ENCODE measurements at regions not wholly inside any gene's neighbourhood (a gene's known extent, or its start where the extent isn't known, plus 50 kb on each side); places are given as distances from the start of the nearest gene placed in this dataset.
"Not testable (repeated sequence)": the region's sequence is repeated elsewhere in the genome, so short reads cannot be mapped to it uniquely, and the experiment has no call there.

DNA sequence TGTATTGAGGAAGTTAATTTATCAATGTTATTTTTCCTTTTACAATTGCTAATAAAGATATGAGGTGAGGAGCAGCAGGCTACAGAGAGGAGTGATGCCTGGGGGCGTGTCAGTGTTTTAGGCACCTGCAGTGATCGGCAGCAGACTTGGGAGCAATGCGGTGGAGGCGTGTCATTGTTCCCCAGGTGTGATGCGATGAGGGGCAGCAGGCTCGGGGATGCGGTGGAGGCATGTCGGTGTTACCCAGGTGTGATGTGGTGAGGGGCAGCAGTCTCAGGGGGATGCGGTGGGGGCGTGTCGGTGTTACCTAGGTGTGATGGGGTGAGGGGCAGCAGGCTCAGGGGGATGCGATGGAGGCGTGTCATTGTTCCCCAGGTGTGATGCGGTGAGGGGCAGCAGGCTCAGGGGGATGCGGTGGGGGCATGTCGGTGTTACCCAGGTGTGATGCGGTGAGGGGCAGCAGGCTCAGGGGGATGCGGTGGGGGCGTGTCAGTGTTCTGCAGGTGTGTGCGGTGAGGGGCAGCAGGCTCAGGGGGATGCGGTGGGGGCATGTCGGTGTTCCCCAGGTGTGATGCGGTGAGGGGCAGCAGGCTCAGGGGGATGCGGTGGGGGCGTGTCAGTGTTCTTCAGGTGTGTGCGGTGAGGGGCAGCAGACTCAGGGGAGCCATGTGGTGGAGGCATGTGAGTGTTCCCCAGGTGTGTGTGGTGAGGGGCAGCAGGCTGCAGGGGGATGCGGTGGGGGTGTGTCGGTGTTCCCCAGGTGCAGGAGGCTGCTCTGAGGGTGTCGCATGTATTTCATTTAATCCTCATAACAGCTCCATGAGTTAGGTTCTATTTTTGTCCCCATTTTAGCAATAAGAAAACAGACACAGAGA is 186.2 kb upstream of the GOLGA6L22 start:
- H3K4me1 Mint-ChIP-seq; H3K27me3 Mint-ChIP-seq; H3K9me3 Mint-ChIP-seq; H3K36me3 Mint-ChIP-seq (ENCODE audit: low read depth); H3K27ac Mint-ChIP-seq; ATAC-seq (replicated peaks); H3K4me3 Mint-ChIP-seq: not testable (repeated sequence)

GRCh38 chr15:22273185-22273584 is 185.5 kb upstream of the GOLGA6L22 start:
- not testable (repeated sequence) for H3K9me3 Mint-ChIP-seq; H3K4me3 Mint-ChIP-seq; H3K36me3 Mint-ChIP-seq (ENCODE audit: low read depth); H3K27ac Mint-ChIP-seq; H3K4me1 Mint-ChIP-seq; ATAC-seq (replicated peaks); H3K27me3 Mint-ChIP-seq

- not testable (repeated sequence) for H3K9me3 Mint-ChIP-seq; H3K36me3 Mint-ChIP-seq (ENCODE audit: low read depth); ATAC-seq (replicated peaks); H3K27me3 Mint-ChIP-seq; H3K4me3 Mint-ChIP-seq; H3K27ac Mint-ChIP-seq; H3K4me1 Mint-ChIP-seq
Measured at GRCh38 chr15:22274376-22274775, 184.3 kb upstream of the GOLGA6L22 start.

- ATAC-seq (replicated peaks); H3K4me1 Mint-ChIP-seq; H3K4me3 Mint-ChIP-seq; H3K27me3 Mint-ChIP-seq; H3K27ac Mint-ChIP-seq; H3K36me3 Mint-ChIP-seq (ENCODE audit: low read depth); H3K9me3 Mint-ChIP-seq: not testable (repeated sequence)
Measured at GRCh38 chr15:22280770-22281169, 177.9 kb upstream of the GOLGA6L22 start.

- H3K4me3 Mint-ChIP-seq = peak overlapping the region; percentile 18
- not testable (repeated sequence) for H3K36me3 Mint-ChIP-seq (ENCODE audit: low read depth); H3K27ac Mint-ChIP-seq; H3K4me1 Mint-ChIP-seq; H3K9me3 Mint-ChIP-seq; H3K27me3 Mint-ChIP-seq
- peak; percentile 55 for ATAC-seq (replicated peaks)
Measured at GRCh38 chr15:22282794-22283533, 175.7 kb upstream of the GOLGA6L22 start.

DNA sequence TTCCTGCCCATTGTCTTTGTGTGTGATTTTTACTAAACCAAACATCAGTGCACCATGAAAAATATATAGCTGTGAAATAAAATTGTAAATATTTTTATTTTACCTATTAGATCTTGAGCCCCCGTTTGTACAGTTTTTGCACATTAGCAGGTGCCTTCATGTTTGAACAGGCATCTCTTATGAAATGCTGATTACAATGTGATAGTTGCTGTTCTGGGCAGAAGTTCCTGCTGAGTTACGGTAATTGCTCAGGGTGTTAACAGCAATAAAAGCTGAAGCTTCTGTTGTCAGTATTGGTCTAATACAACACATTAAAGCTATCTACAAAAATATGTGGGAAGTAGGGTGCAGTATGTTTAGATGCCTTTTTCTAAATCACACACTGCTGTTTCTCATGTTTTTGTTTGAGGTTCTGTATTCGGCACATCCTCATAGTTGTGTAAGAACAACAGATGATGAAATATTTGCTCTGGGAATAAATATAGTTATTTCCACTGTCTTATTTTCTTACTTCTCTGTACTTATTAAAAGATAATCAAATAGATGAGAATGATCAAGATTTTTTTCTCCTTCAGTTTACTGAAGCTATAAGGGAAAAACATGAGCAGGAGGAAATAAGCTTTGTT is 173.8 kb upstream of the GOLGA6L22 start:
- not testable (repeated sequence) for H3K9me3 Mint-ChIP-seq; H3K27me3 Mint-ChIP-seq; H3K36me3 Mint-ChIP-seq (ENCODE audit: low read depth); ATAC-seq (replicated peaks); H3K4me3 Mint-ChIP-seq; H3K4me1 Mint-ChIP-seq; H3K27ac Mint-ChIP-seq

DNA sequence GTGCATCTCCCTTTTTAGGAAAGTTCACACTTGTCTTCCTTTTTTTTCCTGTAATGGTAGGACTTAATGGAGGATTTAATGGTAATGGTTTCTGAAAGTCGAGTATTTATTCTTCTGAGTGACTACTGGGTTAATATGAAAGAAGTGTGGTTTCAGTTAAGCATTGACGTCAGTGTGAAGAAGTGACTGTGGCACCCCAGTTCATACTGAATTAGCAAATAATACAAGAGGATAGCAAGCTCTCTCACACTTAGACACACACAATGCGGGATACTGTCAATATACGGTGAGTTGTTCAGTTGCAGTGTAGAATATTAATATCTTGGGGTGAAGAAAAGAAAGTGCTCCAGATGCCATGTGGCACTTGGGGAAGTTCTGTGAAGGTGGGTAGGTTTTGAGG is 167.6 kb upstream of the GOLGA6L22 start:
- not testable (repeated sequence) for H3K36me3 Mint-ChIP-seq (ENCODE audit: low read depth); H3K9me3 Mint-ChIP-seq; H3K4me1 Mint-ChIP-seq; H3K4me3 Mint-ChIP-seq; H3K27ac Mint-ChIP-seq; ATAC-seq (replicated peaks); H3K27me3 Mint-ChIP-seq

GRCh38 chr15:22303112-22303511 is 155.6 kb upstream of the GOLGA6L22 start:
- not testable (repeated sequence) for H3K27ac Mint-ChIP-seq; H3K4me3 Mint-ChIP-seq; H3K27me3 Mint-ChIP-seq; ATAC-seq (replicated peaks); H3K9me3 Mint-ChIP-seq; H3K36me3 Mint-ChIP-seq (ENCODE audit: low read depth); H3K4me1 Mint-ChIP-seq
